Uterus (tissue), 2 donors: ENCODE measurements at regions not wholly inside any gene's neighbourhood (a gene's known extent, or its start where the extent isn't known, plus 50 kb on each side); places are given as distances from the start of the nearest gene placed in this dataset.

Experiments used
- CTCF ChIP-seq, 4 experiments: fragments of 200-600 bp in 2 of 4; fragments of 450-650 bp in 2 of 4; sonication (generic) in 2 of 4; IDR thresholded peaks; one replicate each; pipeline ENCODE4 v1.5.1; 2016 to 2019; ENCODE audit warnings: antibody characterized with exemption in 4 of 4, mild to moderate bottlenecking in 2 of 4, moderate library complexity in 1 of 4
- POLR2A ChIP-seq, 2 donors: fragments of 450-650 bp; IDR thresholded peaks; one replicate each; pipeline ENCODE4 v1.6.1; 2016; ENCODE audit warnings: antibody characterized with exemption in 2 of 2, mild to moderate bottlenecking in 1 of 2, moderate library complexity in 1 of 2

GRCh38 chr18:76741346-76741745, 81.0 kb upstream of the ZNF236 start:
- no peak for TF ChIP-seq CTCF (IDR thresholded peaks at IDR 0.05)
- no peak for TF ChIP-seq POLR2A (IDR thresholded peaks at IDR 0.05)
